OCI-LY3 (cell line): ENCODE measurements at regions not wholly inside any gene's neighbourhood (a gene's known extent, or its start where the extent isn't known, plus 50 kb on each side); places are given as distances from the start of the nearest gene placed in this dataset.

Experiments used
- H2AFZ ChIP-seq: fragments of 200-600, 300-600 bp; shearing (Covaris generic); 2 replicates; pipeline ENCODE4 v1.6.0; 2014; ENCODE audit warnings: antibody characterized with exemption, low read depth, low read length
- H3K27ac ChIP-seq: fragments of 200-600, 300-600 bp; sonication (generic); 2 replicates; pipeline ENCODE4 v1.5.1; 2014; ENCODE audit warnings: mild to moderate bottlenecking, low read length, moderate library complexity, mixed read lengths
- H3K27me3 ChIP-seq: fragments of 200-600, 300-600 bp; sonication (generic); 2 replicates; pipeline ENCODE4 v1.6.1; 2014; ENCODE audit warnings: low read depth, low read length, mixed read lengths
- H3K36me3 ChIP-seq: fragments of 200-600, 300-600 bp; sonication (generic); replicated peaks from 2 replicates; pipeline ENCODE3; 2014; ENCODE audit warnings: low read depth, low read length, mixed read lengths
- H3K4me1 ChIP-seq: fragments of 300-600, 200-600 bp; sonication (generic); 2 replicates; pipeline ENCODE4 v1.6.1; 2014; ENCODE audit warnings: low read length, mixed read lengths
- H3K4me2 ChIP-seq: fragments of 200-600, 300-600 bp; sonication (generic); 2 replicates; pipeline ENCODE4 v1.6.1; 2014; ENCODE audit warnings: low read length, mixed read lengths
- H3K4me3 ChIP-seq: fragments of 300-600, 200-600 bp; sonication (generic); 2 replicates; pipeline ENCODE4 v1.5.1; 2014; ENCODE audit warnings: antibody characterized with exemption, mild to moderate bottlenecking, low read length, moderate library complexity
- H3K79me2 ChIP-seq: fragments of 300-600, 200-600 bp; shearing (Covaris generic); 2 replicates; pipeline ENCODE4 v1.6.1; 2014; ENCODE audit warnings: mild to moderate bottlenecking, low read length, mixed read lengths
- H3K9ac ChIP-seq: fragments of 300-600, 200-600 bp; shearing (Covaris generic); 2 replicates; pipeline ENCODE4 v1.6.0; 2014; ENCODE audit warnings: mild to moderate bottlenecking, low read length, moderate library complexity
- H3K9me3 ChIP-seq: fragments of 200-600, 300-600 bp; shearing (Covaris generic); 2 replicates; pipeline ENCODE4 v1.6.1; 2014; ENCODE audit warnings: low read length, mixed read lengths; ENCODE audit not compliant: insufficient read depth
- H4K20me1 ChIP-seq: fragments of 200-600, 300-600 bp; sonication (generic); 2 replicates; pipeline ENCODE4 v1.6.1; 2016; ENCODE audit warnings: low read length, mixed read lengths; ENCODE audit not compliant: insufficient read depth
- CTCF ChIP-seq: fragments of 200-600, 300-600 bp; sonication (generic); IDR thresholded peaks from 2 replicates; pipeline ENCODE4 v1.5.1; 2014; ENCODE audit warnings: antibody characterized with exemption, low read length, low read depth
- EZH2phosphoT487 ChIP-seq: fragments of 200-600 bp; shearing (Covaris generic); IDR thresholded peaks from 2 replicates; pipeline ENCODE4 v1.6.1; 2018; ENCODE audit warnings: antibody characterized with exemption, mixed run types, low read depth

GRCh38 chr2:175233135-175233719, 51.7 kb upstream of the ATP5MC3 start:
- Histone ChIP-seq H4K20me1 (0 out of 2 replicates have a peak, but pooled peaks cover 6% of the 10 kb centered on the region), H3K4me3 (no peak overlapping the region), H3K9me3 (no peaks in the 10 kb centered on the region), H3K36me3 (no peaks in the 10 kb centered on the region), H3K4me1 (peaks cover 16% of the 10 kb centered on the region), H2AFZ (no peak overlapping the region), H3K79me2 (no peaks in the 10 kb centered on the region), H3K27me3 (no peaks in the 10 kb centered on the region), H3K4me2 (no peak overlapping the region), H3K27ac (no peak overlapping the region), H3K9ac (no peak overlapping the region)
- TF ChIP-seq CTCF (no peak), EZH2phosphoT487 (no peak)
